ENCODE measurements at regions not wholly inside any gene's neighbourhood (a gene's known extent, or its start where the extent isn't known, plus 50 kb on each side); places are given as distances from the start of the nearest gene placed in this dataset.

DNA sequence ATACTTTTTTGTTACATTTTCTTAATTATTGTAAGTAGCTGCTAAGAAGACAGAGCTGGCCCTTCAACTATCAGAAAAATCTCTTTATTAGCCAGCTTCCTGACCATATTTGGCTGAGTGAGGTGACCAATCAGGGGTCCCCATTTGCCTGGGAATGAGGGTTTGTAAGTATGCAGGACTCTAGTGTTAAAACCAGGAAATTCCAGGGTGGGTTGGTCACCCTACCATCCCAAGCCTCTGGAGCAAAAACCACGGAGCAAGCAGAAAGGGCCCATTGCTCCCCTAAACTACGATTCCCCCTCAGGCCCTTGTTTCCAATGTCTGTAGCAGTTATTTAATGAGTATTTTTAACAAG is 165.6 kb upstream of the NCKAP5 start:
- no peaks in the 10 kb centered on the region for H3K4me1 Mint-ChIP-seq
- DNase-seq = no peak
- peaks cover 0 to 11% (median 2%) of the 10 kb centered on the region in 5 donors for H3K27me3 Mint-ChIP-seq
- no peak overlapping the region for H3K4me3 Mint-ChIP-seq
- H3K9me3 Mint-ChIP-seq = peaks cover 0 to 9% (median 3%) of the 10 kb centered on the region in 9 donors
- no peak overlapping the region for H3K27ac Mint-ChIP-seq
- POLR2A ChIA-PET = no interaction called here
- no peak for ATAC-seq
- H3K36me3 Mint-ChIP-seq = no peaks in the 10 kb centered on the region

DNA sequence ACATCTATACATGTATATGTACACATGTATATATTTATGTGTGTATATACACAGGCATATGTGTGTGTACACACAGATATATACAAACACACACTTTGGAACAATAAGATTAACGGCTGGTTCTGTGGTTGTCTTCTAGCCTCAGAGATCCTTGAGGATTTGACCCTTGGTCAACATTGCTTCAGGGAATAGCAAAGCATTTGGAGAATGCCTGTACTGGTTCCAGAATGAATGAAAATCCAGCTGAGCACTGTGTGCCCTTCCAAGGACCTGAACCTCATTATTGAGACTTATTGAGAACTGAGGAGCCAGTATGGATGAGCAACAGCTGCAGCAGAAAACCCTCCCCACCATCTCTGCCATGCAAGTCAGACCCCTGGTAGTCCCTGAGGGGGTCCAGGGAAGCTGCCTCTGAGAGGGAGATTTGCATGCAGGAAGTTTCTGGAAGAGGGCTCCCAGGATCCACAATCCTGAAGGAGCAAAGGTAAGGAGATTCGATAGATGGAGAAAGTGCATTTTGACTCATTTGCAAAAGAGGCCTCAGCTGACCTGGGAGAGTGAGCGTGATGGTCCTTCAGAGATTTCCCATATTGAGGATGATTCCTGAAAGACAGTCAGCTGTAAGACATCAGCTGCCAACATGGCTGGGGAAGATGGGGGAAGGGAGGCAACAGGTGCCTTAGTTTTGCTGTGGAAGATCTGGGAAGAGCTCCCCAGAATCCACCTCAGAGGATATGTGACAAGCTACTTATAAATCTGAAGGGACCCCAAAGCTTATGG is 166.6 kb upstream of the NCKAP5 start:
- H3K4me1 Mint-ChIP-seq = no peaks in the 10 kb centered on the region
- no peak overlapping the region for H3K27ac Mint-ChIP-seq
- POLR2A ChIA-PET = no interaction called here
- H3K36me3 Mint-ChIP-seq = no peaks in the 10 kb centered on the region
- no peak overlapping the region for H3K4me3 Mint-ChIP-seq
- H3K9me3 Mint-ChIP-seq = peaks cover 0 to 9% (median 3%) of the 10 kb centered on the region in 9 donors
- ATAC-seq (no peak), DNase-seq (no peak)
- peaks cover 0 to 11% (median 2%) of the 10 kb centered on the region in 5 donors for H3K27me3 Mint-ChIP-seq

DNA sequence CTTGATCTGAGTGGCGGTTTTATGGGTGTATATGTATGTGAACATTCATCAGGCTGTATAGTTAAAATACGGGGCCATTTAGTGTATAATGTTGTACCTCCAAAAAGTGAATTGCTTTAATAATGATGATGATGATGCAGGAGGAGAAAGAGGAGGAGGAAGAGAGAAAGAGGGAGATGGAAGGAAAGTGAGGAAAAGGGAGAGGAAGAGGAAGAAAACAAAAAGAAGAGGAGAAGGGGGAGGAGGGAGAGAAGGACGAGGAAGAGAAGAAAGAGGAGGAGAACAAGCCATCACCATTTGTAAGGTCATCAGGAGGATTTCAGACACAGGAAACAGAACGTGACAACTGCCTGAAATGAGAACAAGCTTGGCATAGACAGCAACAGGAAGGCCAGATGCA is 168.4 kb upstream of the NCKAP5 start:
- DNase-seq (no peak), ATAC-seq (no peak)
- peaks cover 0 to 9% (median 3%) of the 10 kb centered on the region in 9 donors for H3K9me3 Mint-ChIP-seq
- H3K27ac Mint-ChIP-seq = no peak overlapping the region
- H3K36me3 Mint-ChIP-seq = no peaks in the 10 kb centered on the region
- POLR2A ChIA-PET = no interaction called here
- no peak overlapping the region for H3K4me3 Mint-ChIP-seq
- no peaks in the 10 kb centered on the region for H3K4me1 Mint-ChIP-seq
- peaks cover 1 to 15% (median 8%) of the 10 kb centered on the region in 5 donors for H3K27me3 Mint-ChIP-seq

DNA sequence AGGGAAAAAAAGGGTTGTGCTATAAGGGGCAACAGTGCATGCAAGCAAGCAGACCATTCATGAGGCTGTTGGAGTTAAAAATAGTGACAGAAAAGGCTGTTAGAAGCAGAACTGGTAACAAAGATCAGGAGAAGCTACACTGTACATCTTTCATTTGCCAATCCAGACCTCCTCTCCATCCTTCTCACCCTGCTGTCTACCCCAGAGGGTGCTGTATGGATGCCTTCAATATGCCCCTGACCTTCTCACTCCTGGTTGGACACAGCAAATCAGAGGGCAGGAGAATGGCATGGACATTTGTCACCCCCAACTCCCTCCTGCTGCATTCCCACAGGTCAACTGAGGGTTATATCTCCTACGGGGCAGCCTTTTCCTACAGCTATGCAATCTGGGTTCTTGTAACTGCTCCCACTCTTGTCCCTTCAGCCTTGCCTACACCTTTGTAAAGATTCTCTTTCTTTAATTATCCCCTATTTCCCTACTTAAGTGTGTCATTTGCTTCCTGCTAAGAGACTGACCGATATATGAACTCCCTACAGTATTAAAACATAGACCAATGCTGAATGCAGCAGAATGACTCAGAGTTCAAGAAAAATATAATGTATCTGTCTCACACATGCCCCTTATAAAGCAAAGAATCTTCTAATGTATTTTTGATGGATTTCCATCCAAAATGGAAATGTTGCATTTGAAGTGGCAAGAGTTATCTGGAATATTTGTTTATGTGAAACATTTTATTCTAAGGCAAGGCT is 169.2 kb upstream of the NCKAP5 start:
- POLR2A ChIA-PET = no interaction called here
- H3K4me3 Mint-ChIP-seq = no peak overlapping the region
- peaks cover 1 to 18% (median 8%) of the 10 kb centered on the region in 5 donors for H3K27me3 Mint-ChIP-seq
- peaks cover 0 to 9% (median 3%) of the 10 kb centered on the region in 9 donors for H3K9me3 Mint-ChIP-seq
- DNase-seq (no peak), ATAC-seq (no peak)
- H3K36me3 Mint-ChIP-seq = no peaks in the 10 kb centered on the region
- no peak overlapping the region for H3K27ac Mint-ChIP-seq
- H3K4me1 Mint-ChIP-seq = no peaks in the 10 kb centered on the region

DNA sequence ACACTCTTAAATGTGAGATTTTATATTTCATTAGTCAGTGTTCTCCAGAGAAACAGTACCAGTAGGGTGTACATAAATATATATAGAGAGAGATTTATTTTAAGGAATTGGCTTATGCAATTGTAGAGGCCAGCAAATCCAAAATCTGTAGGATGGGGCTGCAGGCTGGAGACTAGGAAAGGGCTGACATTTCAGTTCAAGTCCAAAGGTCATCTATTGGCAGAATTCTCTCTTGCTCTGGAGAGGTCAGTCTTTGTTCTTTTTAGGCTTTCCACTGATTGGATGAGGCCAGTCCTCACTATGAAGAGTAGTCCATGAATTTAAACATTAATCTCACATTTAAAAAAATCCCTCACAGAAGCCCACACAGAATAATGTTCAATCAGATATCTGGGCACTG is 170.8 kb upstream of the NCKAP5 start:
- Mint-ChIP-seq H3K9me3 (peaks cover 0 to 9% (median 2%) of the 10 kb centered on the region in 9 donors), H3K36me3 (no peaks in the 10 kb centered on the region), H3K4me1 (no peaks in the 10 kb centered on the region), H3K27ac (no peak overlapping the region), H3K27me3 (peaks cover 2 to 29% (median 12%) of the 10 kb centered on the region in 5 donors), H3K4me3 (no peak overlapping the region)
- POLR2A ChIA-PET = no interaction called here
- DNase-seq (no peak), ATAC-seq (no peak)

DNA sequence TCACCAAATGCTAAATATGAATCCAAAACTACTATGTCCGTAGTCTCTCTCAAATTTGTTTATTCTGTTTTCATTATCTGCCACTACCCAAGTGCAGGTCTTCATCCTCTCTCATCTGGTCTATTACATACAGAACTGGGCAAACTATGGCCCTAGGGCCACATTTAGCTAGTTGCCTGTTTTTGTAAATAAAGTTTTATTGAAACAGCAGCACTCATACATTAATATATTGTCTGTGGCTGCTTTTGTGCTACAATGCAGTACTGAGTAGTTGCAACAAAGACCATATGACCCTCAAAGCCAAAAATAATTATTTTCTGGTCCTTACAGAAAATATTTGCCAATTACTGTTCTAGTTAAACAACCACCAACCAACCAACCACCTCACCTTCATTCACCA is 172.2 kb upstream of the NCKAP5 start:
- H3K27ac Mint-ChIP-seq = no peak overlapping the region
- POLR2A ChIA-PET = no interaction called here
- ATAC-seq (no peak), DNase-seq (no peak)
- no peaks in the 10 kb centered on the region for H3K36me3 Mint-ChIP-seq
- peaks cover 0 to 4% (median under 1%) of the 10 kb centered on the region in 9 donors for H3K9me3 Mint-ChIP-seq
- no peak overlapping the region for H3K4me3 Mint-ChIP-seq
- H3K27me3 Mint-ChIP-seq = peaks cover 2 to 29% (median 9%) of the 10 kb centered on the region in 5 donors
- no peaks in the 10 kb centered on the region for H3K4me1 Mint-ChIP-seq

DNA sequence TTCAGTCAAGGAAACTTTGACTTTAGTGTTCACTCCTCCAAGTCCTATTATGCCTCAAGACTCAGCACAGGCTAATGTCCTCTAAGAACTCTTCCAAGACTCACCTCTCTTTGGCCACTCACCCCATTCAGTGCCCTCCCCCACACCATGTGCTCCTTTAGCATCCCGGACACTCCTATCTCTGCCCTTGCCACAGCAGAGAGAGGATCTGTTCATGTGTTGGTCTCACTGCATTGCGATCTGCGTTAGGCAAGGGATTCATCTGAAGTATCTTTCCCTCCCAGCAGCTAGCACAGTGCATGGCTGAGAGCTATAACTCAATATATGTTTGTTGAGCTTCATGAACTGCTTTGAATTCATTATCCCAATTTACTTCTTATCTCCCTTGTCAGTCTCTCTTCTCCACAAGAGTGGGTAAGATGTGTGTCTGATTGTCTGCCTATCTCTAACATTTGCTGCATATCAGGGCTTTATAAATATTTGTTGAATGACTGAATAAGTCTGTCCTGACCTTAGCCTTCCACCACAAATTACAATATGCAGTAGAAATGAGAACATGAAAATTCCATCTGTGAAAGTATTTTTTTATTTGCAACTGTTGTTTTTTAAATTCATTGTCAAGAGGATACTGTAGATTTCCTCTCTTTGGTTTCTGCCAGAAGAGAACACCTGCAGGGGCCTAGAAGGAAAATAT is 179.9 kb upstream of the NCKAP5 start:
- H3K36me3 Mint-ChIP-seq = peaks cover 0 to 2% (median 0%) of the 10 kb centered on the region in 3 donors
- no peak overlapping the region for H3K27ac Mint-ChIP-seq
- H3K4me1 Mint-ChIP-seq = no peaks in the 10 kb centered on the region
- H3K27me3 Mint-ChIP-seq = peaks cover 0 to 14% (median 9%) of the 10 kb centered on the region in 5 donors
- DNase-seq = no peak
- peaks cover 0 to 13% (median 0%) of the 10 kb centered on the region in 9 donors for H3K9me3 Mint-ChIP-seq
- POLR2A ChIA-PET = no interaction called here
- no peak for ATAC-seq
- no peak overlapping the region for H3K4me3 Mint-ChIP-seq

DNA sequence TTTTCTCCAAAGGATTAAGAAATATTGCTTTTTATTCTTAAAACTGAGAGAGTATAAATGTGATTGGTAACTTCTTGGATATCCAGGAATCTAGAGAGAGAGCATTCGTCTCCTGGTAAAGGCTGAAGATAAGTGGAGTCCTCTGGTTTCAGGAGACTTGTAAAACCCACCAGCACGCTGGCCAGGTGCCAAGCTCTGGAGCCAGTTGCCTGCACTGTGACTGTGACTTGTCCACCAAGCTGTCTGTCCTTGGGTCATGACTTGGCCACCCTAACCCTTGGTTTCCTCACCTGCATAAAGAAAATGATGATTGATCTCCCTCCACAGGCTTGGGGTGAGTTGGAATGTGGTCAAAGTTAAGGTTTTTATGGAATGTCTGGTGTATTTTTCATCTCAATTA is 185.4 kb upstream of the NCKAP5 start:
- Mint-ChIP-seq H3K4me1 (no peaks in the 10 kb centered on the region), H3K27me3 (peaks cover 6 to 24% (median 11%) of the 10 kb centered on the region in 5 donors), H3K4me3 (no peak overlapping the region), H3K36me3 (no peaks in the 10 kb centered on the region), H3K9me3 (peaks cover 0 to 2% (median 0%) of the 10 kb centered on the region in 9 donors), H3K27ac (no peak overlapping the region)
- POLR2A ChIA-PET = no interaction called here
- no peak for DNase-seq
- ATAC-seq = no peak

DNA sequence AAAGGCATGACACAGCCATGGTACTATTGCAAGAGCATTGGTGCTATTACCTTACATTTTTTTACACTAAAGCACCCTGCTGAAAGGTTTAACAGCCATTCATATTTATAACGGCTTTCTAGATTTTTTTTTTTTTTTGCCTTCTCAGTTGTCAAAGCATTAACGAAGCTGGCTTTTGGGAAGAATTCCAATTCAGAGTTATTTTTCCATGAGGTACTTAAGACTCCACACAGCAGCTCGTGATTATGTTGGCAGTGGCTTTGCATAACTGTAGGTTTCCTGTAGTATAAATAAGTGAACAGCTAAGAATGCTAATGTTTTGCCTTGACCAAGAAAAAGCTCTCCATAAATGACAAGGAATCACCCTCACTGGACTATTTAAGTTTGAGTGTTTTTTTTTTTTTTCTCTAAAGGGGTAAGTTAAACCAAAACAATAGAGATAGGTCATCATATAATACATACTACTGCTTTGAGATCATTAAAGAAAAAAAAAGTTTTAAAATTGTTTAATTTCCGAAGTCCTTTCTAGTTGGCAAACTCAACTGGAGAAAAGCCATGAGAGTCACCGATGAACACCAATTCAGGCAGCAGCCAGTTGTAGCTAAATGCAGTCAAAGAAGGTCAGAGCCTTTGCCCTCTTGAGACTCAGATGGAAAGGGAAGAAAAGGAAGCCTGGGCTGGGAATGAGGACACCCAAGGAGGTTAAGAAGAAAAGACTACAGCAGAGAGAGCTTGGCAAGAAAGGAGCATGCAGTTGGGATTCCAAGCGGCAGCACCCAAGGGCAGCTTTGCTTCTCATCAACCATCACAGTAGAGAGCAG is 187.4 kb upstream of the NCKAP5 start:
- peaks cover 7 to 26% (median 13%) of the 10 kb centered on the region in 5 donors for H3K27me3 Mint-ChIP-seq
- H3K4me1 Mint-ChIP-seq = no peaks in the 10 kb centered on the region
- ATAC-seq (no peak), DNase-seq (no peak)
- POLR2A ChIA-PET = no interaction called here
- no peaks in the 10 kb centered on the region for H3K36me3 Mint-ChIP-seq
- H3K4me3 Mint-ChIP-seq = no peak overlapping the region
- no peak overlapping the region for H3K27ac Mint-ChIP-seq
- peaks cover 0 to 2% (median 0%) of the 10 kb centered on the region in 9 donors for H3K9me3 Mint-ChIP-seq

DNA sequence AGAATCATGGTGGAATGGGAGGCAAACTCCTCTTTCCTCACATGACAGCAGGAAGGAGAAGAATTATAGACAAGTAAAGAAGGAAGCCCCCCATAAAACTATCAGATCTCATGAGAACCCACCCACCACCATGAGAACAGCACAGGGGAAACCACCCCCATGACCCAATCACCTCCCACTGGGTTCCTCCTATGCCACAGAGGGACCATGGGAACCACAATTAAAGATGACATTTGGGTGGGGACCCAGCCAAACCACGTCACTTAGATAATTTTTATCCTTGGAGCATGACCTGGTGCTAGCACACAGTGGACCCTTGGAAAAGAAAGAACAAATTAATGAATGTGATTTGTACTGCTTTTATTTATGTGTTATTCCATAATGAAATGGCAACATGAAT is 188.6 kb upstream of the NCKAP5 start:
- no peaks in the 10 kb centered on the region for H3K4me1 Mint-ChIP-seq
- peaks cover 4 to 23% (median 12%) of the 10 kb centered on the region in 5 donors for H3K27me3 Mint-ChIP-seq
- POLR2A ChIA-PET = no interaction called here

DNA sequence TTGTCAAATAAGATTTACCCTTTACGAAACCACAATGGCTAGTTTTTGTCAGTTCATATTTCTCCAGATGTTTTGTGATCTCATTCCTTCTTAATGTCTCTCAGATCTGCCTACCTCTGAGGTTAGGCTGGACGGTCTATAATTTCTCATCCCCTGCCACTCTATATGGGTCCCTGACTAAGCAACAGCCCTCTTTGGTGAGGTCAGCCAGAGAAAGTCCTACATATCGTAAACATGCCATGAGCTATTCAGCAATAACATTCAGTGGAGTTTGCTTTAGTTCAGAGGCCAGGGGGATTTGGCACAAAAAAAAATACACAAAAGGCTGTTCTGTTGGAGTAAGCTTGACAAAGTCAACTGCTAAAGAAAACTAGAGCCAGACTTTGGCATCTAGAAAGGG is 192.1 kb upstream of the NCKAP5 start:
- H3K4me3 Mint-ChIP-seq = no peak overlapping the region
- H3K9me3 Mint-ChIP-seq = peaks cover 0 to 4% (median 0%) of the 10 kb centered on the region in 9 donors
- POLR2A ChIA-PET = no interaction called here
- H3K27me3 Mint-ChIP-seq = peaks cover 4 to 29% (median 16%) of the 10 kb centered on the region in 5 donors
- ATAC-seq (no peak), DNase-seq (no peak)
- no peaks in the 10 kb centered on the region for H3K4me1 Mint-ChIP-seq
- no peak overlapping the region for H3K27ac Mint-ChIP-seq
- H3K36me3 Mint-ChIP-seq = no peaks in the 10 kb centered on the region

More for the DNA sequence above, 188.6 kb upstream of the NCKAP5 start:
- Mint-ChIP-seq H3K9me3 (peaks cover 0 to 2% (median 0%) of the 10 kb centered on the region in 9 donors), H3K36me3 (no peaks in the 10 kb centered on the region), H3K4me3 (no peak overlapping the region), H3K27ac (peak overlapping the region in 1 of 10 donors; percentile 13)
- no peak for DNase-seq
- no peak for ATAC-seq

DNA sequence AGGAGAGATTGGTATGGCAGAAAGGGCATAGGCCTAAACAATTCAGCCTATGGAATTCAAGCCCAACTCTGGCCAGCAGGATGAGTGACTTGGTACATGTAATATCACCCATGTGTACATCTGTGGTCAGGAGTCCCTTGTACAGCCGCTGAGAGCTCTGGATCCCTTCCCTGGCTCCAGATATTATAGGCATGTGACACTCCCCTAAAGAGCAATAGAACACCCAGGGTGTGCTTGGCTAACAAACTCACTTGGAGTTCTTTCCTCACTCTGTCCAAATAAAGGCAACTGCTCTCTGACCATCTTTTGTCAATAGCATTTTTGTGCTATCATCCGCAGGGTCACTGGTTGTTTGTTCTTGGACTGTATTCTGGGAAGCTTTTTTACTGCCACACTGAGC is 197.4 kb upstream of the NCKAP5 start:
- H3K9me3 Mint-ChIP-seq = peaks cover 0 to 4% (median 0%) of the 10 kb centered on the region in 9 donors
- no peaks in the 10 kb centered on the region for H3K4me1 Mint-ChIP-seq
- no peak for DNase-seq

More for the DNA sequence above, 197.4 kb upstream of the NCKAP5 start:
- H3K4me3 Mint-ChIP-seq = no peak overlapping the region
- ATAC-seq = no peak
- peaks cover 0 to 24% (median 5%) of the 10 kb centered on the region in 5 donors for H3K27me3 Mint-ChIP-seq
- H3K27ac Mint-ChIP-seq = no peak overlapping the region
- H3K36me3 Mint-ChIP-seq = no peaks in the 10 kb centered on the region
- POLR2A ChIA-PET = no interaction called here
